Naive thymus-derived CD4-positive, alpha-beta T cell (primary cell): ENCODE measurements at regions not wholly inside any gene's neighbourhood (a gene's known extent, or its start where the extent isn't known, plus 50 kb on each side); places are given as distances from the start of the nearest gene placed in this dataset.

Experiments used
- ATAC-seq: fragments of 150-1000 bp; cut with Tn5 transposase; 2 replicates; pipeline ENCODE4 v1.10.0; 2021; ENCODE audit warnings: mild to moderate bottlenecking, moderate library complexity
- CTCF ChIA-PET: fragments of 350-600 bp; sonication (Branson Sonifier 250); formaldehyde crosslinking; loops from one replicate; lab custom pipeline; 2021; ENCODE audit warnings: antibody characterized with exemption; lab: Charles Lee
- POLR2A ChIA-PET: fragments of 350-600 bp; sonication (Branson Sonifier 250); formaldehyde crosslinking; loops from one replicate; lab custom pipeline; 2021; ENCODE audit warnings: antibody characterized with exemption, inconsistent platforms; lab: Charles Lee
- DNase-seq, 9 donors: peaks; one replicate each; pipeline versions ENCODE4 v3.0.0 to v3.0.0-alpha.2; 2020 to 2022; ENCODE audit warnings: mixed read lengths in 1 of 9
- H3K27ac ChIP-seq: one replicate; pipeline ENCODE4 v1.7.0; 2013; ENCODE audit warnings: mild to moderate bottlenecking, low read depth, low read length, moderate library complexity
- H3K27me3 ChIP-seq, 2 donors: one replicate each; pipeline ENCODE4 v1.7.0; 2013; ENCODE audit warnings: low read length in 2 of 2, mild to moderate bottlenecking in 2 of 2, moderate library complexity in 2 of 2; ENCODE audit not compliant: control insufficient read depth in 2 of 2, insufficient read depth in 2 of 2
- H3K36me3 ChIP-seq, 3 experiments: 1 replicate in 2 of 3; 2 replicates in 1 of 3; pipeline ENCODE4 v1.7.0; 2013; ENCODE audit warnings: low read length in 3 of 3, mild to moderate bottlenecking in 3 of 3, moderate library complexity in 1 of 3; ENCODE audit not compliant: insufficient read depth in 3 of 3, control insufficient read depth in 2 of 3
- H3K4me1 ChIP-seq, 2 donors: one replicate each; pipeline ENCODE4 v1.7.0; 2013; ENCODE audit warnings: low read length in 2 of 2, mild to moderate bottlenecking in 2 of 2, moderate library complexity in 1 of 2; ENCODE audit not compliant: control insufficient read depth in 2 of 2, insufficient read depth in 2 of 2
- H3K4me3 ChIP-seq: 2 replicates; pipeline ENCODE4 v1.7.0; 2013; ENCODE audit warnings: mild to moderate bottlenecking, low read length
- H3K9me3 ChIP-seq, 3 experiments: 1 replicate in 2 of 3; 2 replicates in 1 of 3; pipeline ENCODE4 v1.7.0; 2013; ENCODE audit warnings: low read length in 3 of 3; ENCODE audit not compliant: control insufficient read depth in 2 of 3
- H3K27ac Mint-ChIP-seq, 9 donors: one replicate each; pipeline ENCODE4 v1.8.0; 2020 to 2022; ENCODE audit warnings: mixed read lengths in 9 of 9, mild to moderate bottlenecking in 8 of 9, moderate library complexity in 5 of 9, inconsistent platforms in 2 of 9
- H3K27me3 Mint-ChIP-seq, 5 donors: one replicate each; pipeline ENCODE4 v1.8.0; 2021 to 2022; ENCODE audit warnings: mixed read lengths in 5 of 5, mild to moderate bottlenecking in 1 of 5
- H3K36me3 Mint-ChIP-seq, 5 donors: one replicate each; pipeline ENCODE4 v1.8.0; 2020 to 2022; ENCODE audit warnings: mixed read lengths in 5 of 5, mild to moderate bottlenecking in 3 of 5, inconsistent platforms in 1 of 5
- H3K4me1 Mint-ChIP-seq, 7 donors: one replicate each; pipeline ENCODE4 v1.8.0; 2020 to 2022; ENCODE audit warnings: mixed read lengths in 7 of 7, mild to moderate bottlenecking in 3 of 7, inconsistent platforms in 1 of 7
- H3K4me3 Mint-ChIP-seq, 10 donors: one replicate each; pipeline ENCODE4 v1.8.0; 2020 to 2022; ENCODE audit warnings: mild to moderate bottlenecking in 10 of 10, mixed read lengths in 10 of 10, moderate library complexity in 6 of 10, inconsistent platforms in 2 of 10
- H3K9me3 Mint-ChIP-seq, 11 donors: one replicate each; pipeline ENCODE4 v1.8.0; 2020 to 2022; ENCODE audit warnings: mixed read lengths in 11 of 11, mild to moderate bottlenecking in 4 of 11, inconsistent platforms in 1 of 11, moderate library complexity in 1 of 11
- intact Hi-C, 2 donors: fragments of 100-400 bp; cut with micrococcal nuclease; formaldehyde crosslinking; loops; one replicate each; pipeline ENCODE4 v1.15.1; 2023

DNA sequence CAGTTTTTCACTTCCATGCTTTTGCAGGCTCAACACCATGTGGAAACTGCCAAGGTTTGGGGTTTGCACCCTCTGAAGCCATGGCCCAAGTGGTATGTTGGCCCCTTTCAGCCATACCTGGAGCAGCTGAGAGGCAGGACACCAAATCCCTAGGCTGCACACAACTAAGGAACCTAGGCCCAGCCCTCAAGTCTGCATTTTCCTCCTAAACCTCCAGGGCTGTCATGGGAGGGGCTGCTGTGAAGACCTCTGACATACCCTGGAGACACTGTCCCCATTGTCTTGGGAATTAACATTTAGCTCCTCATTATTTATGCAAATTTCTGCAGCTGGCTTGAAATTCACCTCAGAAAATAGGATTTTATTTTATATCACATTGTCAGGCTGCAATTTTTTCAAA lies 856.1 kb downstream of the TECRL start:
- Histone ChIP-seq H3K27me3 (no peaks in the 10 kb centered on the region), H3K9me3 (no peaks in the 10 kb centered on the region), H3K4me1 (no peaks in the 10 kb centered on the region), H3K4me3 (no peak overlapping the region), H3K36me3 (no peaks in the 10 kb centered on the region), H3K27ac (no peak overlapping the region)
- no peak overlapping the region for H3K27ac Mint-ChIP-seq
- POLR2A ChIA-PET = no interaction called here
- H3K36me3 Mint-ChIP-seq = peaks cover 0 to 5% (median 0%) of the 10 kb centered on the region in 5 donors
- DNase-seq (no peak), ATAC-seq (no peak)
- no peaks in the 10 kb centered on the region for H3K4me1 Mint-ChIP-seq
- no peaks in the 10 kb centered on the region for H3K27me3 Mint-ChIP-seq
- H3K9me3 Mint-ChIP-seq = peaks cover 0 to 29% (median 9%) of the 10 kb centered on the region in 11 donors
- no peak overlapping the region for H3K4me3 Mint-ChIP-seq
- intact Hi-C loops = no loop called here
- CTCF ChIA-PET = no interaction called here

DNA sequence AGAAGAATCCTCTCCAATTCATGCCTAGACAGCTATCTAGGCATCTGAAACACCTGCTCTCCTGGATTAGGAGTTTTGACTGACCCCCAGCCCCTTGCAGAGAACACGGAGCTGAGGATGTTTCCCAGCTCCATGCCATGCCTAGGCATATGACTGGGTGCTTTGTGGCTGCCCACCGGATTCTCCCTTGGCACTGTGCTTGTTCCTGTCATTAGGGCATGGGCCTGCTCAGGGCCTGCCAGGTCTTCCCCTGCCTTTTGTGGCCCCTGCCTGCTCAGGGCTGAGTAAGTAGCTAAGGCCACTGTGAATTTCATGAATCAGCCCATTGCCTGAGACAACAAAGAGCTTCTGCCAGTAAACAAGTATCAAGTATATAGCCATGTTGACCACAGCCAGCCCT lies 867.4 kb downstream of the TECRL start:
- H3K27me3 Mint-ChIP-seq = no peaks in the 10 kb centered on the region
- peaks cover 0 to 4% (median 0%) of the 10 kb centered on the region in 5 donors for H3K36me3 Mint-ChIP-seq
- CTCF ChIA-PET = no interaction called here
- Histone ChIP-seq H3K27me3 (no peaks in the 10 kb centered on the region), H3K4me3 (no peak overlapping the region), H3K4me1 (no peaks in the 10 kb centered on the region), H3K9me3 (peaks cover 0 to 7% (median 0%) of the 10 kb centered on the region in 3 experiments), H3K36me3 (no peaks in the 10 kb centered on the region), H3K27ac (no peak overlapping the region)
- H3K4me1 Mint-ChIP-seq = no peaks in the 10 kb centered on the region
- H3K9me3 Mint-ChIP-seq = peaks cover 1 to 27% (median 11%) of the 10 kb centered on the region in 11 donors
- POLR2A ChIA-PET = no interaction called here
- intact Hi-C loops = no loop called here
- DNase-seq (no peak), ATAC-seq (no peak)
- H3K27ac Mint-ChIP-seq = no peak overlapping the region
- no peak overlapping the region for H3K4me3 Mint-ChIP-seq

DNA sequence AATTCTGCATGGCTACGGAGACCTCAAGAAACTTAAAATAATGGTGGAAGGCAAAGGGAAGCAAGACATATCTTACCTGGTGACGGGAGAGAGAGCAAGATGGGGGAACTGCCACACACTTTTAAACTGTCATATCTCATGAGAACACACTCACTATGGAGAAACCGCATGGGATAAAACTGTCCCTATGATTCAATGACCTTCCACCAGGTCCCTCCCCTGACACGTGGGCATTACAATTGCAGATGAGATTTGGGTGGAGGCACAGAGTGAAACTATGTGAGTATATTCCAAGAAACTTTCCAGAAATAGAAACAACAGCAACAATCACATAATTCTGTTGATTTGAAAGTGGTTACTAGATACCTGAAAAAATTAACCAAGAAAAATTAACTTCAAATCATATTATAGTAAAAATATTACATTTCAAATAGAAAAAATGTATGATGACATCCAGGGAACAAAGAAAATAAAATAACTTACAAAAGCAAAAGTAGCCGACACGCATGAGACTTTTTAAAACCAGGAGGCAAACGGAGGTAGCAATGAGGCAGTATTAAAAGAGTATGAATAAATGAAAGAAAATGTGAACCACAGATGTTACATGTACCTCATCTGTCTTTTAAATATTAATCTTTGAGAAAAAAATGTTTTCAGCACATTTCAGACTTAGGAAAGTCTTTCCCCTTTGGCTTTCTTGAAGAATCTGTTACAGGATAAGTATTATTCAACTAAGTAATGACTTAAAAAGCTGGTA lies 879.5 kb downstream of the TECRL start:
- no peaks in the 10 kb centered on the region for H3K9me3 ChIP-seq
- no peaks in the 10 kb centered on the region for H3K36me3 ChIP-seq
- intact Hi-C loops = no loop called here
- Mint-ChIP-seq H3K4me3 (no peak overlapping the region), H3K36me3 (no peaks in the 10 kb centered on the region), H3K9me3 (peaks cover 0 to 7% (median 0%) of the 10 kb centered on the region in 11 donors), H3K4me1 (no peaks in the 10 kb centered on the region), H3K27ac (no peak overlapping the region), H3K27me3 (no peaks in the 10 kb centered on the region)
- H3K27me3 ChIP-seq = no peaks in the 10 kb centered on the region
- POLR2A ChIA-PET = no interaction called here
- H3K4me3 ChIP-seq = no peak overlapping the region
- no peak overlapping the region for H3K27ac ChIP-seq
- H3K4me1 ChIP-seq = no peaks in the 10 kb centered on the region
- CTCF ChIA-PET = no interaction called here
- no peak for ATAC-seq
- no peak for DNase-seq

DNA sequence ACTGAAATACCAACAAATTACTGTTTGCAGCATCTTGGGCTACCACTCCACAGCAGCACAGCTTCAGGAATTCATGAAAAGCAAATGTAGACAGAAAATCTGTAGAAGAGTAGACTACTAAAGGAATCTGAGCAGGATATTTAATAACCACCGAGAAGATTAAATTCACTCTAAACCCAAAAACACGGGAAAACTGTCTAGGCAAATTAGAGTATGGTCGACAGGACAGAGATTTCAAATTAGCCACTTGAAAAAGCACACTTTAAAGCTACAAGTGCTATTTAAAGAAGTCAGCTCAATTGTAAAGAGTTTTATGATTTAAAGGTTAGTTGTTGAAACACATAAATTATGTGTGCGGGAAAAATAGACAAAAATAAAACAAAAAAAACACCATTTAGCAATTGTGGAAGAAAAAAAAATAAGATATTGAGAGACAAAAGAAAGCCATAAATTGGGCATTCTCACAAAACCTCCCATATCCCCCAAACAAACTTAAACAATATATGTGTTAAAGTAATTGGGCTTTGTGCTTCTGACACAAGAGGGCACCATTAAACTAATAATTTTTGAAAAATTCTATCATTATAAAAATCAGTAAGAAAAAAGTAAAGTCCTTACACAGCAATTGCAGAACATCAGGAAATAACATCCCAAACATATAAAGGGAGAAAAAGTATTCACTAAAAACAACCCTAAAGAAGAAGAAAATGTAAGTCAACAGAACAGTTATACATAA lies 880.8 kb downstream of the TECRL start:
- H3K36me3 ChIP-seq = no peaks in the 10 kb centered on the region
- H3K9me3 ChIP-seq = no peaks in the 10 kb centered on the region
- H3K4me1 ChIP-seq = no peaks in the 10 kb centered on the region
- Mint-ChIP-seq H3K9me3 (peaks cover 0 to 7% (median 0%) of the 10 kb centered on the region in 11 donors), H3K4me3 (no peak overlapping the region), H3K27me3 (no peaks in the 10 kb centered on the region), H3K27ac (no peak overlapping the region), H3K4me1 (no peaks in the 10 kb centered on the region), H3K36me3 (no peaks in the 10 kb centered on the region)
- no peak overlapping the region for H3K27ac ChIP-seq
- no peak overlapping the region for H3K4me3 ChIP-seq
- POLR2A ChIA-PET = no interaction called here
- CTCF ChIA-PET = no interaction called here
- no peak for DNase-seq
- no peaks in the 10 kb centered on the region for H3K27me3 ChIP-seq
- intact Hi-C loops = no loop called here
- no peak for ATAC-seq

DNA sequence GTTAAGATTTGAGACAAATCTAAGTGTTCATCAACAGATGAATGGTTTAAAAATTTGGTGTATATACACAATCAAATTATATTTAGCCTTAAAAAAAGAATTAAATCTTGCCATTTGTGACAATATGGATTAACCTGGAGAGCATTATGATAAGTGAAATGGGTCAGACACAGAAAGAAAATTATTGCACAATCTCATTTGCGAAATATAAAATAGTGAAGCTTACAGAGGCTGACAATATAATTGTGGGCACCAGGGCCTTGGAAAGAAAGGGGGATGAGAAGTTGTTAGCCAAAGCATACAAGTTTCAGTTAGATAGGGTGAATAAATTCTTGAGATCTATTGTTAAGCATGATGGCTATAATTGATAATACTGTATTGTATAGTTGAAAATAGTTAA lies 883.0 kb downstream of the TECRL start:
- intact Hi-C loops = no loop called here
- no peaks in the 10 kb centered on the region for H3K4me1 ChIP-seq
- POLR2A ChIA-PET = no interaction called here
- H3K36me3 ChIP-seq = no peaks in the 10 kb centered on the region
- Mint-ChIP-seq H3K36me3 (no peaks in the 10 kb centered on the region), H3K9me3 (peaks cover 0 to 17% (median 4%) of the 10 kb centered on the region in 11 donors), H3K4me1 (no peaks in the 10 kb centered on the region), H3K4me3 (no peak overlapping the region), H3K27me3 (no peaks in the 10 kb centered on the region), H3K27ac (no peak overlapping the region)
- DNase-seq (no peak), ATAC-seq (no peak)
- no peak overlapping the region for H3K27ac ChIP-seq
- no peaks in the 10 kb centered on the region for H3K9me3 ChIP-seq
- H3K4me3 ChIP-seq = no peak overlapping the region
- no peaks in the 10 kb centered on the region for H3K27me3 ChIP-seq
- CTCF ChIA-PET = no interaction called here

DNA sequence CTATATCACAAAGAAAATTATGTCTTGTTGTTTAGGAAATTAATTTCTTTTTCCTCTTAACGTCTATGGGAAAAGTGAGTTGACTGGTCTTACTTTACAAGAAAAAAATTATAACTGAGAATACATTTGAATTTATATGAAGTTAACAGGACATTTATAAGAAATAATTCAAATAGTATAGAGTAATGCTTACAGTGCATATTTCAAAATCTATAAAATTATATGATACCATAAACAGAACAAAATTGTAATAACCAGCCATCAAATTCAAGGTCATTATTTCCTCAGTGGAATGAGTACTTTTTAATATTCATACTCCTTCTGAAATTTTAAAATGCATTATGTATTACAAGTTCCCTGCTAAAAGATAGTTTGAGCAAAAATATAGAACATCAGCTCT lies 884.5 kb downstream of the TECRL start:
- Mint-ChIP-seq H3K9me3 (peaks cover 0 to 24% (median 6%) of the 10 kb centered on the region in 11 donors), H3K27me3 (no peaks in the 10 kb centered on the region), H3K4me3 (no peak overlapping the region), H3K4me1 (no peaks in the 10 kb centered on the region), H3K27ac (no peak overlapping the region), H3K36me3 (no peaks in the 10 kb centered on the region)
- no peak for ATAC-seq
- Histone ChIP-seq H3K27me3 (no peaks in the 10 kb centered on the region), H3K36me3 (no peaks in the 10 kb centered on the region), H3K9me3 (no peaks in the 10 kb centered on the region), H3K4me1 (no peaks in the 10 kb centered on the region), H3K27ac (no peak overlapping the region), H3K4me3 (no peak overlapping the region)
- ChIA-PET POLR2A (no interaction called here), CTCF (no interaction called here)
- DNase-seq = no peak
- intact Hi-C loops = no loop called here
